ENCODE measurements at regions not wholly inside any gene's neighbourhood (a gene's known extent, or its start where the extent isn't known, plus 50 kb on each side); places are given as distances from the start of the nearest gene placed in this dataset.
A peak's percentile ranks its signal among the peaks of the same experiment; 100 is the strongest.

- TF ChIP-seq CTCF (IDR thresholded peaks at IDR 0.05) (0 out of 2 replicates have a peak, but pooled peaks have one; percentile 15), ZFX (IDR thresholded peaks at IDR 0.05; ENCODE audit: borderline replicate concordance) (no peak)
Measured at GRCh38 chr6:95185874-95186273, 391.5 kb upstream of the MANEA start.
